ENCODE measurements at regions not wholly inside any gene's neighbourhood (a gene's known extent, or its start where the extent isn't known, plus 50 kb on each side); places are given as distances from the start of the nearest gene placed in this dataset.

GRCh38 chr16:9412031-9412914 is 320.8 kb downstream of the HAPSTR1 start:
- H3K4me1 Mint-ChIP-seq (ENCODE audit: low read depth) = no peaks in the 10 kb centered on the region
- no peak overlapping the region for H3K4me3 Mint-ChIP-seq
- intact Hi-C loops (cut with micrococcal nuclease) = no loop called here
- no peak overlapping the region for H3K27ac Mint-ChIP-seq
- H3K36me3 Mint-ChIP-seq (ENCODE audit: low read depth) = no peaks in the 10 kb centered on the region
- H3K9me3 Mint-ChIP-seq = peaks cover 4% of the 10 kb centered on the region
- no peak for DNase-seq (ENCODE audit: low spot score)
- no peaks in the 10 kb centered on the region for H3K27me3 Mint-ChIP-seq (ENCODE audit: insufficient read depth)

DNA sequence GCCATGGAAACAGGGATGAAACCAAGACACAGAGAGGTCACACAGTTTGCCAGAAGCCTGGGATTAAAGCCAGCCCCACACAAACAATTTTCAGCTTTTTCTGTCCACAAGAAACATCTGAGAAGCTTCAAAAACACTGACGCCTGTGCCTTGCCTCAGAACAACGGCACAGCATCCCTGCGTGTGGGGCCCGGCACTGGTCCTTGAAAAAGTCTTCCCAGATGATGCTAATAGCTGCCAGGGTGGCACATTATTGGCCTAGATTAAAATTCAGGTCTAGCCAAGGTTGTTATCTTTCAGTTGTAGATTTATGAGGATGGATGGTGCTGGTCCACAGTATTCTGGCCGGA is 321.4 kb downstream of the HAPSTR1 start:
- intact Hi-C loops (cut with micrococcal nuclease) = no loop called here

DNA sequence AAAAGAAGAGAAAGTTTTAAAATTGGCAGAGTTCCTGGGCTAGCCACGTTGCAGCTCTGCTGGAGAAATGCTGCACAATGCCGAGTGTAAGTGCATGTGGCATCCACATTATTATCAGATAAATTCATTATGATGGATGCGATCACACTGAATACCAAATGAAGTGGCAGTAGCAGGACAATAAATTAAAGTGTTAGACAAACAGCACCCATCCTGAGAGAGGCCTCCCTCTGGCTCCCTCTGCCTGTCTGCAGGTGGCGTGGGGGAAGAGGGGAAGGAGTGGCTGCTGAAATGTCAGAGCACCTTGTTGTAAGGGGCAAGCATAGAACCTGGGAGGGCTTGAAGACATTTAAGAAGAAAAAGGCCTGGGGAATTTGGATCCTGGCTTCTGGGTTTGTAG is 324.1 kb downstream of the HAPSTR1 start:
- no peaks in the 10 kb centered on the region for H3K4me1 Mint-ChIP-seq (ENCODE audit: low read depth)
- H3K27ac Mint-ChIP-seq = no peak overlapping the region
- intact Hi-C loops (cut with micrococcal nuclease) = no loop called here
- H3K36me3 Mint-ChIP-seq (ENCODE audit: low read depth) = no peaks in the 10 kb centered on the region
- H3K4me3 Mint-ChIP-seq = no peak overlapping the region
- no peak for DNase-seq (ENCODE audit: low spot score)
- no peaks in the 10 kb centered on the region for H3K27me3 Mint-ChIP-seq (ENCODE audit: insufficient read depth)
- H3K9me3 Mint-ChIP-seq = peaks cover 8% of the 10 kb centered on the region

More for the DNA sequence above, 321.4 kb downstream of the HAPSTR1 start:
- no peak overlapping the region for H3K27ac Mint-ChIP-seq
- no peaks in the 10 kb centered on the region for H3K27me3 Mint-ChIP-seq (ENCODE audit: insufficient read depth)
- no peak overlapping the region for H3K4me3 Mint-ChIP-seq
- H3K4me1 Mint-ChIP-seq (ENCODE audit: low read depth) = no peaks in the 10 kb centered on the region
- DNase-seq (ENCODE audit: low spot score) = no peak
- H3K36me3 Mint-ChIP-seq (ENCODE audit: low read depth) = no peaks in the 10 kb centered on the region
- peaks cover 4% of the 10 kb centered on the region for H3K9me3 Mint-ChIP-seq

DNA sequence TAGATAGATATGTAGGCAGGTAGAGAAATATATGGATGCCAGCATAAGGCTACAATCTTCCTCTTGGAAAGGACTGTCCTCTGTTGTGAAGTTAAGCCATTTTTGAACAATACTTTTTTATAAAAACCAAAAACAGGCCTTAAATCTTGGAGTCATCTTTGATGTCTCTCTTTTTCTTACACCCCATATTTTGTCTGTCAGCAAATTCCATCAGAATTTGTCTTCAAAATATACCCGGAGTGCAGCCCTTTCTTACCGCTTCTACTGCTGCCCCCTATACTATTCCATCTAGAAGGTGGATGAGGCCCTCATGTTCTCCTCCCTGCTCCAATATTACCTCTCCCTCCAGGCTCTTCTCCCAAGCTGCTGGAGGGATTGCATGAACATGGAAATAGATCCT is 326.5 kb downstream of the HAPSTR1 start:
- no peaks in the 10 kb centered on the region for H3K36me3 Mint-ChIP-seq (ENCODE audit: low read depth)
- no peak overlapping the region for H3K4me3 Mint-ChIP-seq
- H3K4me1 Mint-ChIP-seq (ENCODE audit: low read depth) = no peaks in the 10 kb centered on the region
- intact Hi-C loops (cut with micrococcal nuclease) = no loop called here
- no peak overlapping the region for H3K27ac Mint-ChIP-seq
- H3K27me3 Mint-ChIP-seq (ENCODE audit: insufficient read depth) = no peaks in the 10 kb centered on the region
- DNase-seq (ENCODE audit: low spot score) = no peak
- peaks cover 8% of the 10 kb centered on the region for H3K9me3 Mint-ChIP-seq

- Mint-ChIP-seq H3K9me3 (peaks cover 8% of the 10 kb centered on the region), H3K27me3 (ENCODE audit: insufficient read depth) (no peaks in the 10 kb centered on the region), H3K27ac (no peak overlapping the region), H3K36me3 (ENCODE audit: low read depth) (no peaks in the 10 kb centered on the region), H3K4me3 (no peak overlapping the region), H3K4me1 (ENCODE audit: low read depth) (no peaks in the 10 kb centered on the region)
- DNase-seq (ENCODE audit: low spot score) = no peak
- intact Hi-C loops (cut with micrococcal nuclease) = no loop called here
Measured at GRCh38 chr16:9419161-9419560, 327.7 kb downstream of the HAPSTR1 start.

DNA sequence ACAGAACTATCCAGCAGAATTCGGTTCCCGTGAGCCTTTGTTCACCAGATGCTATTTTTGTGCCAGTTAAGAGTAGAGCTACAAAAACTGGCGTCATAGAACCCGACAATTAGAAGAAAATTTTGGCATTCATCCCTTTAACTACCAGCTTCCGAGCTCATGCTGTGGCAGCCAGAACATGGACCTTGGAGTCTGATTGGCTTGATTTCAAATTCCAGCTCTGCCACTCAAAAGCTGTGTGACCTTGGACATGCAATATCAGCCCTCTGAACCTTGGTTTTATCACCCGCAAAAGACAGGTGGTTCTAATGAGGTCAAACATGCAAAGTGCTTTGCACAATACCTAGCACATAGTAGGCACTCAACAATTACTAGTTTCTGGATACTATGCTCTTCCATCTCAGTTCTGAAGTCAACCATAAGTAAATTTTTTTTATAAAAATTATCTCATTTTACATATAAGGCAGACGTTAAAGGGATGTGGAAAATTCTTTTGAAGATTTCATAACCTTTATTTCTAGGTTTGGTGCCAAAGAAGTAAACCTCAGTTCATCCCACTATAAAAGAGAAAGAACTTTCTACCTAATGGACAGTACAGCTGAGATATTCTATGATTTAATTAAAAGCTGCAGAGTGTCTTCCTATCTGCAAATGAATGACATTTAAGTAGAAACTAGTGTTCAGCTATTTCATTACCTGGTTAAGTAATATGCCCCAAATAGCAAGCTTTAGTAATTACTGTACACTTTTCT is 331.5 kb downstream of the HAPSTR1 start:
- intact Hi-C loops (cut with micrococcal nuclease) = no loop called here
- Mint-ChIP-seq H3K9me3 (peaks cover 4% of the 10 kb centered on the region), H3K4me1 (ENCODE audit: low read depth) (no peaks in the 10 kb centered on the region), H3K27ac (no peak overlapping the region), H3K4me3 (no peak overlapping the region), H3K27me3 (ENCODE audit: insufficient read depth) (no peaks in the 10 kb centered on the region), H3K36me3 (ENCODE audit: low read depth) (no peaks in the 10 kb centered on the region)
- no peak for DNase-seq (ENCODE audit: low spot score)

DNA sequence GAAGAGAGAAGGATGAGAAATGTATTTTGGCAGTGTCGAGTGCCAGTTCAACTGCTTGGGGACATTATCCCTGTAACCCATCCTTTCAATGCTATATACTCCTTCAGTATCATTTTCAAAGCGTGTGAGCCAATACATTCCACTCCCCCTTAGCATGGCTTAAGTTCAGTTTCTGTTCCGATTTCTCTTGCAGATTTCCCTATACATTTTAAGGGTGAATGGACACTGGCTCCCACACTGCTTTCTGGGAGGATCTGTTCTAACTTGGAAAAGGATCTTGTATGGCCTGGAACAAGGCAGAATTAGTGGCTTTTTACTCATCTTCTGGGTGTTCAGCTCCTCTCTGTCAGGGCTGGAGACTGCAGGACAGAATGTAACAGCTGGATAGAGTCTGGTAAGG is 333.8 kb downstream of the HAPSTR1 start:
- no peaks in the 10 kb centered on the region for H3K27me3 Mint-ChIP-seq (ENCODE audit: insufficient read depth)
- no peak overlapping the region for H3K4me3 Mint-ChIP-seq
- DNase-seq (ENCODE audit: low spot score) = no peak
- intact Hi-C loops (cut with micrococcal nuclease) = no loop called here
- no peaks in the 10 kb centered on the region for H3K4me1 Mint-ChIP-seq (ENCODE audit: low read depth)
- H3K36me3 Mint-ChIP-seq (ENCODE audit: low read depth) = no peaks in the 10 kb centered on the region
- no peaks in the 10 kb centered on the region for H3K9me3 Mint-ChIP-seq
- H3K27ac Mint-ChIP-seq = no peak overlapping the region

DNA sequence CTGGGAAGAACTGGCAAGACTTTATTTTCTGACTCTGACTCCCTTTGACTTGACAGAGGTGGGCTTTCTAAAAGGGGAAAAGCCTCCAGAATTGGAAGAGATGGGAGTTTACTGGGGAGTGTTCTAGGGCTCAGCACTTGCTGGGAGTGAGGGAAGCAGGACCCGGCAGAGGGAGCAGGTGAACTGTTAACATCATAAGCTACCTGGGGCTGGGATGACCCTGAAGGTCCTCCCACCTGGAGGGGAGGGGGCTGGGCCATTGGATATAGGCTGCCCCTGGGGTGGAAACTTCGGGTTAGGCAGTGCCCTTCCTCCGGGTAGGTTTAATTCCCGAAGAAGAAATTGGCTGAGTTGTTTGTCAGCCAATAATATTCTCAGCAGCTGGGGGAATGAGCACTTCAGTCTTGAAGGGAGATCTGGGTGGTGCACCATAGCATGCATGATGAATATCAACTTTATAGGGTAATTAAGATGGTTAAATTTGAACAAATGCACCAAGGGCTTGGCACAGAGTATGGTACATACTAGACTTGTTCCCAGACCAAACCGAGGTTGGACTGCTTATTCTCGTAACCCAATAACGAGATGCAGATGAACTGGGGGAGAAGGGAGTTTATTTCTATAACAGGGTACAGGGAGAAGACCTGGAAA is 337.0 kb downstream of the HAPSTR1 start:
- no peaks in the 10 kb centered on the region for H3K27me3 Mint-ChIP-seq (ENCODE audit: insufficient read depth)
- no peak overlapping the region for H3K4me3 Mint-ChIP-seq
- intact Hi-C loops (cut with micrococcal nuclease) = no loop called here
- H3K4me1 Mint-ChIP-seq (ENCODE audit: low read depth) = no peaks in the 10 kb centered on the region
- no peak for DNase-seq (ENCODE audit: low spot score)
- no peak overlapping the region for H3K27ac Mint-ChIP-seq
- H3K9me3 Mint-ChIP-seq = no peaks in the 10 kb centered on the region
- no peaks in the 10 kb centered on the region for H3K36me3 Mint-ChIP-seq (ENCODE audit: low read depth)

DNA sequence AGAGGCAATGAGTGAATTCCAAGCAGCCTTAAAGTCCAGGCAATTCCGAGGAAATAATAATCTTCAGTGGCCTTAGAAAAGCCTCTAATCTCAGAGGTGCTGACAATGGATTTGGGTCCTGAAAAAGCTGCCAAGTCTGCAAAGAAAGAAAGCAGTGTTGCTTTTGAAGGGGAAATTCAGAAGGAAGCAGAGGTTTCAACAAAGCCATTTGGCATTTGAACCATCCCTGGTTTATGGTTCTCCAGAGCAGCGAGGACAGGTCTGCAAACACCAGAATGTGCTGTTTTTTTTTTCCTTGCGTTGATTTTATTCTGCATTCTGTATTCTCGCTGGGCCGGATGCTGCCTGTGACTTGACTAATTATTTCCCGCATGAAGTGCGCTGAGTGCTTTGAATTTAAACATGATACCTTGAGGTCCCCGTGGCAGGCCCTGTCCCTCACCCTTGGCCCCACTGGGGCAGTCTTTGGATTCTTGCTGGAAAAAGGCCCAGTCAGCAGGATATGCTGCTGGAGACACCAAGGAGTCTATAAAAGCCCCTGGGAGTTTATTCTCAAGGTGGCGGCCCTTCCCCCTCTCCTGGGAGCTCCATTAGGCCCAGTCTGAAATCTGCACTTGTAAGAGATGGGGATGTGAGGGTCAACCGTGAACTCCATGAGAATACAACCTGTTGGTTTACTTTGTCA is 338.3 kb downstream of the HAPSTR1 start:
- no peaks in the 10 kb centered on the region for H3K4me1 Mint-ChIP-seq (ENCODE audit: low read depth)
- DNase-seq (ENCODE audit: low spot score) = no peak
- intact Hi-C loops (cut with micrococcal nuclease) = no loop called here
- no peaks in the 10 kb centered on the region for H3K27me3 Mint-ChIP-seq (ENCODE audit: insufficient read depth)
- H3K36me3 Mint-ChIP-seq (ENCODE audit: low read depth) = no peaks in the 10 kb centered on the region
- no peaks in the 10 kb centered on the region for H3K9me3 Mint-ChIP-seq
- no peak overlapping the region for H3K27ac Mint-ChIP-seq
- H3K4me3 Mint-ChIP-seq = no peak overlapping the region

DNA sequence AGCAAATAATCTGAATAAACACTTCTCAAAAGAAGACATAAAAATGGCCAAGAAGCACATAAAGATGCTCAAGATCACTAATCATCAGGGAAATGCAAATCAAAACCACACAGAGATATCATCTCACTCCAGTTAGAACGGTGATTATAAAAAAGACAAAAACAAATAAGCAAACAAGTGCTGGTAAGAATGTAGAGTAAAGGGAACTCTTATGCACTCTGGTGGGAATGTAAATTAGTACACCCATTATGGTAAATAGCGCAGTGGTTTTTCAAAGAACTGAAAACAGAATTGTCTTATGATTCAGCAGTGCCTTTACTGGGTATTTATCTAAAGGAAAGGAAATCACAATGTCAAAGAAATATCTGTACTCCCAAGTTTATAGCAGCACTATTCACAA is 343.2 kb downstream of the HAPSTR1 start:
- H3K9me3 Mint-ChIP-seq = peaks cover 3% of the 10 kb centered on the region
- intact Hi-C loops (cut with micrococcal nuclease) = no loop called here
- no peak overlapping the region for H3K4me3 Mint-ChIP-seq

DNA sequence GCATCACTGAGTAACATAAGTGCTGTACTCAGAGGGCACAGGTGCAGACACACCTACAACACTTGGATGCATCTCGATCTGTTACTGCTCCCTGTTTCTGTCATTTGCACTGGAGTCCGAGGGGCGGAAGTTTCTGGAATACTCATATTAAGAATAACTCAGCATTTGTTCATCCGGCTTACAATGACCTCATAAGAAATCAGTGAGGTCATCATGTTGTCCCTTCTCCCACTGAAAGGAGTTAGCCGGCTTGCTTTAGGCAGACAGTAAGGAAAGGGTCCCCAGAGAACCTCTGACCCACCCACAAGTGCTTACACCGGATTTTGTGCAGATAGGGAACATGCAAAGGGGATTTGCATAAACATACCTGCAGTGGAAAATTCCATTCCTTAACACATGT is 344.7 kb downstream of the HAPSTR1 start:
- Mint-ChIP-seq H3K4me3 (no peak overlapping the region), H3K36me3 (ENCODE audit: low read depth) (no peaks in the 10 kb centered on the region), H3K9me3 (peaks cover 3% of the 10 kb centered on the region), H3K27ac (no peak overlapping the region), H3K4me1 (ENCODE audit: low read depth) (no peaks in the 10 kb centered on the region), H3K27me3 (ENCODE audit: insufficient read depth) (no peaks in the 10 kb centered on the region)
- intact Hi-C loops (cut with micrococcal nuclease) = no loop called here
- DNase-seq (ENCODE audit: low spot score) = no peak

More for the DNA sequence above, 343.2 kb downstream of the HAPSTR1 start:
- Mint-ChIP-seq H3K36me3 (ENCODE audit: low read depth) (no peaks in the 10 kb centered on the region), H3K4me1 (ENCODE audit: low read depth) (no peaks in the 10 kb centered on the region), H3K27me3 (ENCODE audit: insufficient read depth) (no peaks in the 10 kb centered on the region), H3K27ac (no peak overlapping the region)
- no peak for DNase-seq (ENCODE audit: low spot score)

GRCh38 chr16:9437115-9437514 is 345.7 kb downstream of the HAPSTR1 start:
- Mint-ChIP-seq H3K27me3 (ENCODE audit: insufficient read depth) (no peaks in the 10 kb centered on the region), H3K4me3 (no peak overlapping the region), H3K4me1 (ENCODE audit: low read depth) (no peaks in the 10 kb centered on the region), H3K27ac (no peak overlapping the region), H3K9me3 (peaks cover 3% of the 10 kb centered on the region), H3K36me3 (ENCODE audit: low read depth) (no peaks in the 10 kb centered on the region)
- intact Hi-C loops (cut with micrococcal nuclease) = no loop called here
- DNase-seq (ENCODE audit: low spot score) = no peak

DNA sequence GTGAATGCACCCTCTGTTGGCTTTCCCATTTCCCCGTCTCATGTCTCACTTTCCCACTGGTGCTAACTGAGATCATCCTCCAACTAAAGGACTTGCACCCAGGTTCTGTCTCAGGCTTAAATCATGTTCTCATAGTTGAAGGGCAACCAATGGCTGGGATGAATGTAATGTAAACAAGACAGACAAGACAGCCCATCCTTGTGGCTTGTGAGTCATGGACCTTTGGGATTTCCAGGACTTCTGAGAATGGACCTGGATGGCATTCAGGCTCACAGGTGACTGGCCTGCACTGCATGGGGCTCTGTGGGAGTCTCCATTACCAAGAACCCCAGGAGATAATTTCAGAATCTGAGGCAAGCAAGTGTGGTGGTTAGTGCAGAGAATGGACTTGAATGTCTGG is 347.5 kb downstream of the HAPSTR1 start:
- intact Hi-C loops (cut with micrococcal nuclease) = no loop called here
- H3K27ac Mint-ChIP-seq = no peak overlapping the region
- no peaks in the 10 kb centered on the region for H3K36me3 Mint-ChIP-seq (ENCODE audit: low read depth)
- peaks cover 3% of the 10 kb centered on the region for H3K9me3 Mint-ChIP-seq
- no peaks in the 10 kb centered on the region for H3K4me1 Mint-ChIP-seq (ENCODE audit: low read depth)
- no peak overlapping the region for H3K4me3 Mint-ChIP-seq
- DNase-seq (ENCODE audit: low spot score) = no peak
- no peaks in the 10 kb centered on the region for H3K27me3 Mint-ChIP-seq (ENCODE audit: insufficient read depth)
